H7 (cell line): ENCODE measurements at regions not wholly inside any gene's neighbourhood (a gene's known extent, or its start where the extent isn't known, plus 50 kb on each side); places are given as distances from the start of the nearest gene placed in this dataset.

ENCODE experiments used
- DNase-seq: peaks from one replicate; pipeline ENCODE4 v3.0.0; 2012
- H3K27me3 ChIP-seq: 2 replicates; pipeline ENCODE4 v1.6.0; 2011; ENCODE audit warnings: mild to moderate bottlenecking, low read length; ENCODE audit not compliant: control insufficient read depth, insufficient read depth
- H3K36me3 ChIP-seq: replicated peaks from 2 replicates; pipeline ENCODE4 v1.5.1; 2011; ENCODE audit warnings: low read length; ENCODE audit not compliant: control insufficient read depth, insufficient read depth
- H3K4me3 ChIP-seq: 2 replicates; pipeline ENCODE4 v1.5.1; 2011; ENCODE audit warnings: low read depth, mild to moderate bottlenecking, control low read depth, low read length, moderate library complexity; ENCODE audit not compliant: insufficient read depth

DNA sequence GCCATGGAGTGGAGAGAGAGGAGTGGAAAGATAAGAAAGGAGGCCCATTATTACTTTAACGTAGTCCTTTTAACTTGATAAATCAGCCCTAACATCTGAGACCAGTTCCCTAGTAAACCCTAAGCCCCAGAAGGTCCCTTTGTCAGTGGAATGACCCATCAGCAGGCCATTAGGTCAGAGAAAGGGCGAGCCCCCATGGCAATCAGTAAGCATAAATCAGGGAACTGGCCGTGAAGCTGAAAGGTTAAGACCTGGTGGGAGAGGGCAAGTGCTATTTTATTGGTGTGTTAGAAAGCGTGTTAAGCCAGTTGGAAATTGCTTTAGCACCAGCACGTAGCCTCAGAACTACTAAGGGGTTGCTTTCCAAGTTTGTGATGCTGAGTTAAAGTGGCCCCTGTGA is 708.0 kb downstream of the BCL11B start:
- no peaks in the 10 kb centered on the region for H3K36me3 ChIP-seq
- no peaks in the 10 kb centered on the region for H3K27me3 ChIP-seq
- no peak for DNase-seq
- H3K4me3 ChIP-seq: no peak overlapping the region

DNA sequence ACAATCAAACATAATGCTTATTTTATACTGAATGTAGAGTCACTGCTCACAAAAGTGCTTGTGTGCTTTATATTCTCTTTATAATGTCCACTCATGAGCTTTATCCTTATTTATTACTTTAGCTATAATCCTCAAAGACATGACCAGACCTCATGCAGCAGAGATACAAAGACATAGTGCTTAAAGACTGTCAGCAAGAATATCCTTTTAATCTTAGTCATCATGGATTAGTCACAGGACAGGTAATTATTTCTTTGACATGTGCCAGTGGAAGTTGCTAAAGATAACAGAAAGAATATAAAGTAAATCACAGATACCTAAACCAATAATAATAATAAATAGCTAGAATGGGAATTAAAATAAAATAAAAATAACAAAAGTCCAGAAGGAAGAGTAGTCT is 707.5 kb downstream of the BCL11B start:
- no peaks in the 10 kb centered on the region for H3K27me3 ChIP-seq
- H3K36me3 ChIP-seq: no peaks in the 10 kb centered on the region

DNA sequence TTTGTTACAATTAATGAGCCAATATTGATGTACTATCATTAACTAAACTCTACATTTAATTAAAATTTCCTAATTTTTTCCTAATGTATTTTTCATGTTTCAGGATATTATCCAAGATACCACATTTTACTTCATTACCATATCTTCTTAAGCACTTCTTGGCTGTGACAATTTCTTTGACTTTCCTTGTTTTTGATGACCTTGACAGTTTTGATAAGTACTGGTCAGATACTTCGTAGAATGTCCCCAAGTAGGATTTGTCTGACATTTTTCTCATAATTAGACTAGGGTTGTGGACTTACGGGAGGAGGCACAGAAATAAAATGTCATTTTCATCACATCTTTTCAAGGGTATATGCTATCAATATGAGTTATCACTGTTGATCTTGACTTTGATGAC is 700.9 kb downstream of the BCL11B start:
- no peaks in the 10 kb centered on the region for H3K36me3 ChIP-seq
- H3K27me3 ChIP-seq: no peaks in the 10 kb centered on the region
- no peak for DNase-seq
- no peak overlapping the region for H3K4me3 ChIP-seq

More for the DNA sequence above, 707.5 kb downstream of the BCL11B start:
- no peak overlapping the region for H3K4me3 ChIP-seq
- no peak for DNase-seq

DNA sequence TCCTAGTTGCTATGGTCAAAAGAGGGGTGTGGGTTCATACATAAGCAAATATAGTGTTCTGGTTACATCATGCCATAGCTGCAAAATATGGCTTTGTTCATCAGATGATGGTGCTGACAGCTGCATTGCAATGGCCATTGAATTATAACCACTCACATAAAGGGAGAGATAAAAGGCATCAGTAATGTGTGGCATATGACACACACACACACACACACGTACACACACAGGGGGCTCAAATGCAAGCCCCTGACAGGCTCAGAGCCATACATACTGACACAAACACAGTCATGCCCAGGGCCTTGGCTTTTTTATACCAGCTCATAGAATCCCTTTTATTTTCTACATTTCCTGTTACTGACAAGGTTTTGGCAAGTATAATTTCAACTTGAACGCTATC is 698.9 kb downstream of the BCL11B start:
- no peak for DNase-seq
- no peaks in the 10 kb centered on the region for H3K36me3 ChIP-seq
- no peaks in the 10 kb centered on the region for H3K27me3 ChIP-seq
- H3K4me3 ChIP-seq: no peak overlapping the region

DNA sequence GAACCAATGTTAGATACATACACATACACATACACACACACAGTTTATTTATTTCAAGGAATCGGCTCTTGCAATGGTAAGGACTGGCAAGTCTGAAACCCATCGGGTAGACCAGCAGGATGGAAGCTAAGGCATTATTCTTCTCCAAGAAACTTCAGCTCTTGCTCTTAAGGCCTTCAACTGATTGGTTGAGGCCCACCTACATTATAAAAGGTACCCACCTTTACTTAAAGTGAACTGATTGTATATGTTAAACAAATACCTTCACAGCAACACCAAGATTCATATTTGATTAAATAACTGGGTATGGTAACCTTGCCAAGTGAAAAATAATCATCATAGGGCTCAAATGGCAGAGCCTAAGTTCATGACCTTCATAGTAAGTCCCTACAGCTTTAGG is 695.5 kb downstream of the BCL11B start:
- no peak overlapping the region for H3K4me3 ChIP-seq
- no peaks in the 10 kb centered on the region for H3K36me3 ChIP-seq
- no peak for DNase-seq
- H3K27me3 ChIP-seq: no peaks in the 10 kb centered on the region

DNA sequence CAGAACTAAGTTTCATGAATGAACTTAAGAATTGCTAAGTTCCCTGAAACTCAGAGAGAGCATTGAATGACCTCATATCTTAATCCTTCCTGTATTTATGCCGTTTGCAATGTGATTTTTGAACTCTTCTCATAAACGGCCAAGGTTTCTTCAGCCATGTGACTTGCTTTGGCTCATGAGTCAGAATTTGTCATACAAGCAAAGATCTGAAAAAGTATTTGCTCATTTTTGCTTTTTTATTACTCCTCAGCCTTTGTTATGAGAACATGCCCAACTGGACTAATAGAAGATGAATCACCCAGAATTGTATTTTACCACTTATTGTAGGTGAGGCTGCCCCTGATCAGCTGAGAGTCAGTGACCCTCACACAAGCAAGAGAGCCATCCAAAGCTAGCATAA is 693.8 kb downstream of the BCL11B start:
- no peaks in the 10 kb centered on the region for H3K27me3 ChIP-seq
- DNase-seq: no peak
- H3K36me3 ChIP-seq: no peaks in the 10 kb centered on the region
- H3K4me3 ChIP-seq: no peak overlapping the region

DNA sequence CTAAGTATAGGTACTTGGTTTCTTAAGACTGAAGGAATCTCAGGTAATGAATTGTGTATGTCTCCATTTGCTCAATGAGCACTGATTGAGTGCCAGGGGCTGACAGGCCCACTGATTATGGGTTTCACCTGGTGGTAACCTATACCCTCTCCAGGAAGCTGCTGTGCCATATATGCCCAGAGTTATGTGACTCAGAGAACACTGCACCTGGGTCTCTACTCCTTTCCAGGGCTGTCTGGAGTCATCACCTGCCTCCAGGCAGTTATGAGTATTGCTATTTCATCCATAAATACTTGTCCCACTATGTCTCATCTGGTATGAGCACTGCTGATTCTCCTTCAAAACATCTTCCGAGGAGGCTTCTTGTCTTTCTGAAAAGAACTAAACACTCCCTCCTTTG is 692.9 kb downstream of the BCL11B start:
- no peak overlapping the region for H3K4me3 ChIP-seq
- H3K36me3 ChIP-seq: no peaks in the 10 kb centered on the region
- no peak for DNase-seq

DNA sequence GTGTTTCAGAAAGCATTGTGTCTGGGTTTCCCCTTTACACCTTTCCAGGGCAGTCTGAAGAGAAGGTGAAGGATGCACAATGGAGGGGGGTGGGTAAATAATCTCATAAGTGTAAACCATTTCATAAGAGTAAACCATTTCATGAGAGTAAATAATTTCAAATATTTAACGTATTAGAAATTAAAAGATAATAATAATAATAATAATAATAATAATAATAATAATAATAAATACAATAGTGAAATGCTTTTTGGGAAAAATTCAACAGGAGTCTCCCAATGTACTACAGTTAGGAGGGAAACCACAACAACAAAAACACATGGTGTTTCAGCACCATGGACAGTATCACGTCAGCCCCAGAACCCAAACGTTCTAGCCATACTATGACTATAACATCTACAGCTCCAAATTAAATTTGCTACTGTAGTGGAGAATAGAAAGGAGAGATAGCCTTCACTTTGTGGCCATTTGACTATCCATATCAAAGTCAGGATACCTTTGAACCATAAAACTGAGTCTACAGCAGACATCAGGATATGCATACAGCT is 691.8 kb downstream of the BCL11B start:
- Histone ChIP-seq H3K27me3 (no peaks in the 10 kb centered on the region), H3K36me3 (no peaks in the 10 kb centered on the region), H3K4me3 (no peak overlapping the region)
- DNase-seq: peak; percentile 26

More for the DNA sequence above, 692.9 kb downstream of the BCL11B start:
- no peaks in the 10 kb centered on the region for H3K27me3 ChIP-seq

DNA sequence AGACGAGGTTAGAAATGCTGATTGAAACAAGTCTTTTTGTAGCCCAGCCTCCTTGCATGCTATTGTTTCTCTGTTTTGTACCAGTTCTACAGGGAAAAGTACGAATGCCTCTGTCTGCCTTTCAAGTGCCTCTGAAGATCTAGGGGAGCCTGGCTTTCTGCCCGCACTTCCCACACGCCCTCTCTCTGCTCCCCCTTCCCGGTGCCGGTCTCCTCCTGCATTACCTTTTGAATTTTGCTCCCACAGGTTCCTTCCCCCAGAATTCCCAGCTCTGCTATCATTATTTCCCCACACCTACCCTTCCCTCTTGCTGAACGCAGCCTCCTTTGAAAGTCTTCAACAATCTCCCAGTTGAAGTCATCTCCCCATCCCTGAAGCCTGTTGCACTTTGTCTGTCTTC is 689.7 kb downstream of the BCL11B start:
- no peaks in the 10 kb centered on the region for H3K27me3 ChIP-seq
- no peak overlapping the region for H3K4me3 ChIP-seq
- no peaks in the 10 kb centered on the region for H3K36me3 ChIP-seq
- no peak for DNase-seq

DNA sequence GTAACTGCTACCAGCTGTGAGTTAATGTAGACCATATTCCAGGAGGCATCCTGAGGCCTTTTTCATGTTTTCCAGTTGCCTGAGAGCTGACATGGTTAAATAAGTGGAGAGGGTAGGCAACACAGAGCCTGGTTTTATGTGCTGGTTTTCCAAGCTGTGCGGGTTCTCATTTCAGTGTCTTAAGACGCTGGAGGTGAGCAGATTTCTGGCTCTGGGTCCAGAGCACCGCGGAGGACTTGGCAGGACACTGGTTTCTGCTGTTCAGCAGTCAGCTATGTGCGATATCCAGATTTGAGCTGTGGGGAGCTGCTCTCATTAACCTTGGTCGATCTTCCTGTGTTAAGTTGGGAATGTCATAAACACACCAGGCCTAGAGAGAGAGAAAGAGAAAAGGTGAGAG is 680.8 kb downstream of the BCL11B start:
- Histone ChIP-seq H3K4me3 (no peak overlapping the region), H3K36me3 (no peaks in the 10 kb centered on the region), H3K27me3 (no peaks in the 10 kb centered on the region)
- no peak for DNase-seq

DNA sequence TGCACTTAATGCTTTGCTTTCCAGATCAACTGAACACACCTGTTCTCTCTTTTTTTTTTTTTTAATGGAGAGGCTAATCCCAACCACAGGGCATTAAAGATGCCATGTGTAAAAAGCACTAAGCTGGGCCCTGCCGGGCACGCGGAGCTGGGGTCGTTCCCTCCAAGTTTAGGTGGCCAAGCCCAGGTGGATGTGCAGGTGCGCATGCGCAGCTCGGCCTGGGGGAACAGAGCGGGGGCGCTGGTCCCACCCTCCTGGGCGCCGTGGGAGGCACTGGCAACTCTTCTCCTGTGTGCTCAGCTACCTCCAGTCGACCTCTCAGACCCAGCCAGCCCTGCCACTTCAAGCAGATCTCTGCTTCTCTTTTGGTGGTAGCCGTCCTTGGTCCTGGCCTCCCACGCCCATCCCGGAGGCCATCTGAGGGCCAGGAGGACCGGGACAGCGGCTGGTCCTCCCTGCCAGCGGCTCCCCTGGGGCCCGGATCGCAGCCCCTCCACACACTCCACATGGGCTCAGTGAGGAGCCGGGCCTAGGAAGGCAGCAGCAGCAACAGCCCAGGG is 679.3 kb downstream of the BCL11B start:
- no peak overlapping the region for H3K4me3 ChIP-seq
- no peak for DNase-seq
- no peaks in the 10 kb centered on the region for H3K27me3 ChIP-seq
- H3K36me3 ChIP-seq: no peaks in the 10 kb centered on the region

DNA sequence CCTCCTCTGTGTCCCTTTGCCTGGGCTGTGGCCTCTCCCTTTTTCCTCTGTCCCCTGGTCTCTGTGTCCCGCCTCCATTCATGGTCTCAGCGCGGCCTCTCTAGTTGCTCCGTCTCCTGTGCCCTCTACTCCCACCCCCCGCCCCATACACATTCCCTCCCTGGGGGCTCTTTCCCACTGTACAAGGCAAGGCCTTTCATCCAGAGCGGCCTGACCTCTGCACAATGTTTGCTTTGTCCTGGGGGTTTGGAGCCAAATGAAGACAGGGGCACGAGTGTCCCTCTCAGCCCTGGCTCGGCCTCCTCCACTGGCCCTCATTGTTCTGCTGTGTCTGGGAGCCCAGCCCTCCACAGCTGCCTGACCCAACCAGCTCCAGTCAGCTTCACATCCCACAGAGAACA is 678.6 kb downstream of the BCL11B start:
- no peaks in the 10 kb centered on the region for H3K27me3 ChIP-seq
- no peak overlapping the region for H3K4me3 ChIP-seq
- no peaks in the 10 kb centered on the region for H3K36me3 ChIP-seq
- no peak for DNase-seq

DNA sequence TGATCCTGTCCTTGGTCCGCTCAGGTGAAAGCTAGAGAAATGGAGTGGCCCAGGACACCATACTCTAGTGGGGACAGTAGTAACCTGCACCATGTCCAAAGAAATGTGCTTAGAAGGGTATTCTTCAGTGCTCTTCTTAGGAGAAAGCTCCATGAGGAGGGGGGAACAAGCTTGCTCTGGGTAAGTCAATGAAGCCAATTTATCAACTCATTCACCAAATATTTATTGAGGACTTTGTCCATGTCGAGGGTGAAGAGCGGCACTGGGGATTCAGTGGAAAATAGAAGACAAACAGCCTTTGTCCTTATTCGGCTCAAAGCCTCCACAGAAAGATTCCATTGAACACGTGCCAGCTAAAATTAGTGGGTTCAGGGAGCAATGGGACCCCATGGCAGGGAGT is 677.8 kb downstream of the BCL11B start:
- no peak overlapping the region for H3K4me3 ChIP-seq
- H3K36me3 ChIP-seq: no peaks in the 10 kb centered on the region
- no peaks in the 10 kb centered on the region for H3K27me3 ChIP-seq
- no peak for DNase-seq

DNA sequence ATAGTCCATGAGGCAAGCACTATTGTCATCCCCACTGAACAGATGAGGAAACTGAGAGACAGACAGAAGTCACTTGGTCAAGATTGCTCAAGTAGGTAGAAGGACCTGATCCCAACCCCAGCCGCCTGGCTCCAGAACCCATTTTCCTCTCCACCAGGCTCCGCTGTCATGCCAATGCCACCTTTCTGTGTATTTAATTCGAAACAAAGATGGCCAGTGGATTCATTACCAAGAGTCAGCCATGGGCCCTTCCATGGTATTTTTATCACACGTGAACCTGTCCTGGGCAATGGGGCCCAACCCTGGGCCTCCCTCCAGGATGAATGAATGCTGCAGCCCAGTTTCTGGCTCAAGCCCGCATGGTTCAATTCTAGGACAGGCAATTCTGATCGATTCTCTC is 673.4 kb downstream of the BCL11B start:
- no peaks in the 10 kb centered on the region for H3K27me3 ChIP-seq
- H3K36me3 ChIP-seq: no peaks in the 10 kb centered on the region
- H3K4me3 ChIP-seq: no peak overlapping the region
- no peak for DNase-seq

DNA sequence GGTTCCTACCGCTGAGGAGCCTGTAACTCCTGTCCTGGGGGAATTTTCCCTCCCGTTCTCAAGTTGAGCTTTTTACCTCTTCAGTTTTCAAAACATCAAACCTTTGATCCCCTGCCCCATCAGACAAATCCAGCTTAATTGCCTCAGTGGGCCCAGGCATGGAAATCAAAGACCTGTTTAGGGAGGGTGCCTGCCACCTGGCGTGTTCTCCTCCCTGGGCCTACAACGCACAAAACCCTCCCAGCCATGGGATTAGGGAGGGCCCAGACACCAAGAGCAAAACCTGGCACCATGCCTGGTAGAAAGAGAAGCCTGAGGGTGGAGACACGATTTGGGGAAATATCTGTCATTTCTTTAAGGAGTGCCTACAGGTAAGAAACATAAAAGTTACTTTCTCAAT is 672.9 kb downstream of the BCL11B start:
- no peaks in the 10 kb centered on the region for H3K36me3 ChIP-seq
- no peaks in the 10 kb centered on the region for H3K27me3 ChIP-seq
- DNase-seq: no peak
- no peak overlapping the region for H3K4me3 ChIP-seq

DNA sequence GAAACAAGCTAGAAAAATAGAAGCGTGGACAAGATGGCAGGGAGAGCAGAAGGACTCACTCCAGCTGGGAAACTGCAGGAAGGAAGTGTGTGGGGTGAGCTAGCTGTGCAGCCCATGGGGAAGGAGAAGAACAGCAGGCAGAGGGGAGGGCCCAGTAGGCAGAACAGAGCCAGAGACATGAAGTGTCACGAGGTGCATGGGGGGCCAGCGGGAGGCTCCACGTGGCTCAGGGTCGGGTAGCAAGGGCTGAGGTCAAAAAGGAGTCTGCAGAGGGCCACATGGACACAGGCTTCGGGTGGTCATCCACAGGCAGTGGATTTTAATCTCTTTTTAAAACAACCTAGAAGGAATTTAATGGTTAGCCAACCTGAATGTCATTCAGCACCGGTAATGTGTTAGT is 669.0 kb downstream of the BCL11B start:
- Histone ChIP-seq H3K27me3 (no peaks in the 10 kb centered on the region), H3K4me3 (no peak overlapping the region), H3K36me3 (no peaks in the 10 kb centered on the region)
- no peak for DNase-seq
